ENCODE measurements at regions not wholly inside any gene's neighbourhood (a gene's known extent, or its start where the extent isn't known, plus 50 kb on each side); places are given as distances from the start of the nearest gene placed in this dataset.

- TF ChIP-seq ZBTB33 (IDR thresholded peaks at IDR 0.05; ENCODE audit: extremely low read depth, insufficient replicate concordance, low read length) (no peak), YY1 (IDR thresholded peaks at IDR 0.05; ENCODE audit: extremely low read depth, insufficient replicate concordance, low read depth, low read length) (no peak), ELF1 (IDR thresholded peaks at IDR 0.05; ENCODE audit: borderline replicate concordance, low read depth) (no peak), RAD21 (IDR thresholded peaks at IDR 0.05; ENCODE audit: low read depth) (no peak), ZFX (IDR thresholded peaks at IDR 0.05) (no peak)
These were observed 59.9 kb downstream of the OTOL1 start (continued) for GRCh38 chr3:161556533-161556932.

- no peaks in the 10 kb centered on the region for H3K9me3 ChIP-seq (ENCODE audit: control insufficient read depth in 1 of 2, insufficient read depth in 1 of 2, low read depth in 1 of 2, low read length in 2 of 2)
- ATAC-seq: no peak
- ChIA-PET CTCF (no interaction called here), RAD21 (ENCODE audit: low non-redundant PET in 1 of 2, low total read pairs in 2 of 2, uncharacterized antibody in 2 of 2, unreplicated experiment in 2 of 2) (no interaction called here), POLR2A (no interaction called here)
- intact Hi-C loops (cut with micrococcal nuclease): loop anchor here (5.0 kb wide), 1 partner anchor 1425 kb away; no protein-coding TSS in a partner anchor
- H3K4me2 ChIP-seq (ENCODE audit: low read length): no peak overlapping the region
- no peak for TF ChIP-seq SP1 (IDR thresholded peaks at IDR 0.05; ENCODE audit: low read depth)
- no peak for TF ChIP-seq JUND (IDR thresholded peaks at IDR 0.05)
- TF ChIP-seq EZH2 (IDR thresholded peaks at IDR 0.05): no peak
- no peak for TF ChIP-seq POLR2A (IDR thresholded peaks at IDR 0.05; ENCODE audit: borderline replicate concordance, extremely low read depth, insufficient read depth, insufficient read length)
- no peak for TF ChIP-seq ATF3 (IDR thresholded peaks at IDR 0.05)
- TF ChIP-seq REST (IDR thresholded peaks at IDR 0.05; ENCODE audit: low read depth): no peak
- no peak for TF ChIP-seq EZH2phosphoT487 (IDR thresholded peaks at IDR 0.05; ENCODE audit: borderline replicate concordance)
- TF ChIP-seq MAX (IDR thresholded peaks at IDR 0.05): no peak
- TF ChIP-seq ZNF274 (IDR thresholded peaks at IDR 0.05; ENCODE audit: low read depth, low read length): no peak
- TF ChIP-seq POLR2AphosphoS5 (IDR thresholded peaks at IDR 0.05; ENCODE audit: low read depth, low read length): no peak
- TF ChIP-seq CEBPB (IDR thresholded peaks at IDR 0.05; ENCODE audit: low read depth): no peak
- TF ChIP-seq EGR1 (IDR thresholded peaks at IDR 0.05; ENCODE audit: low read depth): no peak
- TF ChIP-seq CBX3 (IDR thresholded peaks at IDR 0.05; ENCODE audit: low read depth): no peak
- TF ChIP-seq FOSL1 (IDR thresholded peaks at IDR 0.05; ENCODE audit: low read depth): no peak
- TF ChIP-seq ELF1 (IDR thresholded peaks at IDR 0.05; ENCODE audit: borderline replicate concordance, low read depth): no peak
- TF ChIP-seq SIN3A (IDR thresholded peaks at IDR 0.05; ENCODE audit: low read depth): no peak
- TF ChIP-seq ZBTB33 (IDR thresholded peaks at IDR 0.05; ENCODE audit: extremely low read depth, insufficient replicate concordance, low read length): no peak
- no peak for TF ChIP-seq ZFX (IDR thresholded peaks at IDR 0.05)
- DNase-seq (ENCODE audit: low read depth, low spot score): no peak
- H4K20me1 ChIP-seq (ENCODE audit: insufficient read depth): no peaks in the 10 kb centered on the region
- H3K9ac ChIP-seq (ENCODE audit: low read length): no peak overlapping the region
- no peaks in the 10 kb centered on the region for H3K79me2 ChIP-seq (ENCODE audit: insufficient read depth, low read length)
- no TSS peak for BruUV-seq (replicated peaks)
- H3K9me2 ChIP-seq (ENCODE audit: insufficient read depth): no peaks in the 10 kb centered on the region
- H2AFZ ChIP-seq (ENCODE audit: low read depth, low read length, poor library complexity, severe bottlenecking): no peak overlapping the region
- no peaks in the 10 kb centered on the region for H3K4me1 ChIP-seq (ENCODE audit: control insufficient read depth in 1 of 2, insufficient read depth in 2 of 2, low read length in 2 of 2)
- no peaks in the 10 kb centered on the region for H3K27me3 ChIP-seq (ENCODE audit: insufficient read depth, low read length)
- no peak overlapping the region for H3K4me3 ChIP-seq (replicated peaks in 1 of 2; ENCODE audit: low read depth in 1 of 2, low read length in 2 of 2)
- no peak overlapping the region for H3K27ac ChIP-seq (ENCODE audit: low read depth, low read length)
- no peaks in the 10 kb centered on the region for H3K36me3 ChIP-seq (ENCODE audit: control insufficient read depth in 1 of 2, insufficient read depth in 2 of 2, low read length in 2 of 2)
These were observed 60.3 kb downstream of the OTOL1 start for GRCh38 chr3:161556941-161557340.

Measured in HCT116 (cell line).